Sigmoid colon (tissue), 6 donors: ENCODE measurements at regions not wholly inside any gene's neighbourhood (a gene's known extent, or its start where the extent isn't known, plus 50 kb on each side); places are given as distances from the start of the nearest gene placed in this dataset.

Experiments used
- DNase-seq: peaks from one replicate; pipeline ENCODE4 v3.0.0-alpha.2; 2019
- H3K27ac ChIP-seq, 4 donors: fragments of 200-600 bp; sonication (generic); one replicate each; pipeline ENCODE4 v1.5.1; 2016 to 2019; ENCODE audit warnings: mild to moderate bottlenecking in 1 of 4
- H3K27me3 ChIP-seq, 3 donors: fragments of 200-600 bp; sonication (generic); one replicate each; pipeline ENCODE4 v1.5.1; 2019; ENCODE audit warnings: mild to moderate bottlenecking in 1 of 3
- H3K36me3 ChIP-seq, 4 donors: fragments of 200-600 bp; sonication (generic); one replicate each; pipeline ENCODE4 v1.5.1; 2016 to 2019
- H3K4me1 ChIP-seq, 4 donors: fragments of 200-600 bp; sonication (generic); one replicate each; pipeline ENCODE4 v1.5.1; 2017 to 2019
- H3K4me3 ChIP-seq, 4 donors: fragments of 200-600 bp; sonication (generic); one replicate each; pipeline ENCODE4 v1.5.1; 2017 to 2019; ENCODE audit warnings: mild to moderate bottlenecking in 2 of 4, moderate library complexity in 1 of 4
- H3K9me3 ChIP-seq, 4 donors: fragments of 200-600 bp in 3 of 4; sonication (generic) in 3 of 4; one replicate each; pipeline versions ENCODE4 v1.5.1 to v1.6.1; 2013 to 2019
- EP300 ChIP-seq, 4 donors: sonication (generic); formaldehyde crosslinking; IDR thresholded peaks; one replicate each; pipeline ENCODE4 v1.6.1; 2017; ENCODE audit warnings: antibody characterized with exemption in 4 of 4
- POLR2A ChIP-seq, 2 donors: fragments of 450-650 bp; IDR thresholded peaks; one replicate each; pipeline ENCODE4 v1.6.1; 2016; ENCODE audit warnings: antibody characterized with exemption in 2 of 2, mild to moderate bottlenecking in 2 of 2, moderate library complexity in 2 of 2
- POLR2AphosphoS5 ChIP-seq, 4 donors: sonication (generic); formaldehyde crosslinking; IDR thresholded peaks; one replicate each; pipeline ENCODE4 v1.6.1; 2017; ENCODE audit warnings: antibody characterized with exemption in 4 of 4
- whole genome bisulfite sequencing, 2 donors: extraction: QIAGEN DNeasy Blood & Tissue Kit; methylation state at CpG; one replicate each; pipeline ENCODE4 v1.1.7; 2013; 5-methylcytosine and 5-hydroxymethylcytosine counted together
- intact Hi-C: fragments of 100-400 bp; cut with DNase I; formaldehyde crosslinking; loops from one replicate; pipeline ENCODE4 v1.15.1; 2023
- TF ChIP-seq, protein P1 (sequence below), 4 experiments: fragments of 450-650 bp in 3 of 4; fragments of 200-600 bp in 1 of 4; IDR thresholded peaks; one replicate each; pipeline ENCODE4 v1.5.1; 2016 to 2019; ENCODE audit warnings: antibody characterized with exemption in 4 of 4, mild to moderate bottlenecking in 3 of 4, moderate library complexity in 2 of 4
- donor health status: healthy with polysubstance abuse.
- donor health status: healthy.

DNA sequence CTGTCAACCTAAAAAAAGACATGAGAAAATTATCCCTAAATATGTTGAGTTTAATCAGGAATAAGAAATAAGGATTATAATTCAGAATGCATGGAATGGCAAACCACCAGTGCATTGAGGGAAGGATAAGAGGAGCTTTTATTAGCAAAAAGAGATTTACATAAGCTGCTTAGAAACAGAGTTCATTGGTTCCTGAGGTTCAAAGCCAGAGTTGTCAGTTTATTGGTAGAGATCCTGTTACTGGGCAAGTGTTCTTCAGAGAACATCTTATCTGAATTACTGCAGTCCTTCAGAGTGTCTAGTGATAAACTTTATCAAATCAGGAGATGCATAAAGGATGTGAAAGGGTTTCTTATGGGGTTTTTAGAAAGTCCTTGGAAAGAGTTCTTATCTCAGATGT, 76.0 kb upstream of the MEX3C start:
- H3K27me3 ChIP-seq: no peaks in the 10 kb centered on the region
- H3K4me1 ChIP-seq: peaks cover 0 to 5% (median 0%) of the 10 kb centered on the region in 4 donors
- TF ChIP-seq EP300 (IDR thresholded peaks at IDR 0.05) (no peak), POLR2A (IDR thresholded peaks at IDR 0.05) (no peak), POLR2AphosphoS5 (IDR thresholded peaks at IDR 0.05) (no peak)
- TF ChIP-seq, protein P1, sequence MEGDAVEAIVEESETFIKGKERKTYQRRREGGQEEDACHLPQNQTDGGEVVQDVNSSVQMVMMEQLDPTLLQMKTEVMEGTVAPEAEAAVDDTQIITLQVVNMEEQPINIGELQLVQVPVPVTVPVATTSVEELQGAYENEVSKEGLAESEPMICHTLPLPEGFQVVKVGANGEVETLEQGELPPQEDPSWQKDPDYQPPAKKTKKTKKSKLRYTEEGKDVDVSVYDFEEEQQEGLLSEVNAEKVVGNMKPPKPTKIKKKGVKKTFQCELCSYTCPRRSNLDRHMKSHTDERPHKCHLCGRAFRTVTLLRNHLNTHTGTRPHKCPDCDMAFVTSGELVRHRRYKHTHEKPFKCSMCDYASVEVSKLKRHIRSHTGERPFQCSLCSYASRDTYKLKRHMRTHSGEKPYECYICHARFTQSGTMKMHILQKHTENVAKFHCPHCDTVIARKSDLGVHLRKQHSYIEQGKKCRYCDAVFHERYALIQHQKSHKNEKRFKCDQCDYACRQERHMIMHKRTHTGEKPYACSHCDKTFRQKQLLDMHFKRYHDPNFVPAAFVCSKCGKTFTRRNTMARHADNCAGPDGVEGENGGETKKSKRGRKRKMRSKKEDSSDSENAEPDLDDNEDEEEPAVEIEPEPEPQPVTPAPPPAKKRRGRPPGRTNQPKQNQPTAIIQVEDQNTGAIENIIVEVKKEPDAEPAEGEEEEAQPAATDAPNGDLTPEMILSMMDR (IDR thresholded peaks at IDR 0.05): no peak
- DNase-seq: no peak
- no peak overlapping the region for H3K27ac ChIP-seq
- no peak overlapping the region for H3K4me3 ChIP-seq
- no peaks in the 10 kb centered on the region for H3K9me3 ChIP-seq
- intact Hi-C loops: no loop called here
- H3K36me3 ChIP-seq: no peaks in the 10 kb centered on the region

DNA sequence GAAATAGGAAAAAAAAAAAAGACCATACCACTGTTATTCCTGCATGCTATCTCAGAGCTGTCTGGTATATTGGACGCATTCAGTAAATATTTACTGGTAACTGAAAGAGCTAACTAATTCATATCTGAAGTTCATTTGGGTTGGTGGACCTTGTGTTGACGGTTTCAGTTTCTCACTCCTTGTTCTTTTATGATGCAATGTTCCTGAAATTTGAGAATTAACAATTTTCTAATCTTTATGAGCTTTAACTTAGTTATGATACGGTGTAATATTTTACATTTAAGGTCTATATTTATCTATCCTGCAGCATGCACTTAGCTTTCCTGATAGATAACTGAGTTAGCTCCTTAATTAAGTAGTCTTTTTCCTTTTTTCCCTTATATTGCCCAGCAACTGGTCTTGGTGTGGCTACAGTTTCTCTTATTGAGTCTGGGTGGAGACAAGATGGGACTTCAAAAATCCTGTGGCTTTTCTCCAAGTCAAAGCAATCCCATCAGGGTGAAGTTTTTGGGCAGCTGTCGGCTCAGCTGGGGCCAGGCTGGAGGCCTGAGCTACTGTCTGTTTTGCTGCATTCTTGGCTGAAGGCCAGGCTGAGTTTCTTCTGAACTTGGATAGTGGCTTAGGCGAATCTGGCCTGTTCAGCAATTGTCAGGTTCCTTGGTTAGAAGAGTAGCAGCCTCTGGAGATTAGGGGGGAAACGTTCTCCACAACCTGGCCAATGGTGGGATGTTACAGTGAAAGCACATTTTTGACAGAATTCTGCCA, 78.4 kb upstream of the MEX3C start:
- DNase-seq: no peak
- TF ChIP-seq POLR2A (IDR thresholded peaks at IDR 0.05) (no peak), EP300 (IDR thresholded peaks at IDR 0.05) (no peak), POLR2AphosphoS5 (IDR thresholded peaks at IDR 0.05) (no peak)
- TF ChIP-seq, protein P1 (IDR thresholded peaks at IDR 0.05): no peak
- H3K36me3 ChIP-seq: no peaks in the 10 kb centered on the region
- no peaks in the 10 kb centered on the region for H3K9me3 ChIP-seq
- H3K4me3 ChIP-seq: no peak overlapping the region
- peaks cover 0 to 5% (median 0%) of the 10 kb centered on the region in 4 donors for H3K4me1 ChIP-seq
- no peak overlapping the region for H3K27ac ChIP-seq
- H3K27me3 ChIP-seq: no peaks in the 10 kb centered on the region
- whole genome bisulfite sequencing, 2 donors: 52 to 68% methylated on average over 6 of the region's 6 CpGs
- intact Hi-C loops: no loop called here

DNA sequence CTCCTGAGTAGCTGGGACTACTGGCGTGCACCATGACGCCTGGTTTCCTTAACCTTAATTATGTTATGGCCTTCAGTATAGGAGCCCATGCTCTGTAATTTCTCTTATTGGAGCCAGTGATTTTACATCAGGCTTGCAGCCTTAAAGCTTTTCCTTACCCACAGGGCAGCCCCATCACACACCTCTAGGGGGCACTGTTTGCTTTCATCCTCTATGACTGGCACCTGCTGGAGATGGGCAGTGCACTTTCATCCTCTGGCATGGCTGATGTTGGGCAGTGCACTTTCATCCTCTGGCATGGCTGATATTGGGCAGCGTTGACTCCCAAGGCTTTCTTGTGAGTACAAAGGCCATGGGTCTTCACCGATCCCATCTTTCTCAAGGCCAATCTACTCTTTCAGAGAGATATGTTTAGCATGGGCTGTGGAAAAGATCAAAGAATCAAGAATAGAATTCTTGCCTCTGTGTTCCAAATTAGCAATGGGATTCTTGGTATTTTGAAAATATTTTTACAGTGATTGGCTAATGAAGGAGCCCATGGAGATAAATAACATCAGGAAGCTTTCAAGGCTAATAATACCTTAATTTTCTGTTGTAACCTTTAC, 80.7 kb upstream of the MEX3C start:
- 74 to 80% methylated on average over 4 of the region's 4 CpGs for WGBS, 2 donors
- Histone ChIP-seq H3K27ac (no peak overlapping the region), H3K9me3 (no peaks in the 10 kb centered on the region), H3K27me3 (no peaks in the 10 kb centered on the region), H3K4me3 (no peak overlapping the region), H3K36me3 (no peaks in the 10 kb centered on the region), H3K4me1 (peaks cover 0 to 5% (median 0%) of the 10 kb centered on the region in 4 donors)
- DNase-seq: no peak
- TF ChIP-seq EP300 (IDR thresholded peaks at IDR 0.05) (no peak), POLR2A (IDR thresholded peaks at IDR 0.05) (no peak), POLR2AphosphoS5 (IDR thresholded peaks at IDR 0.05) (no peak)
- TF ChIP-seq, protein P1 (IDR thresholded peaks at IDR 0.05): no peak
- intact Hi-C loops: no loop called here

DNA sequence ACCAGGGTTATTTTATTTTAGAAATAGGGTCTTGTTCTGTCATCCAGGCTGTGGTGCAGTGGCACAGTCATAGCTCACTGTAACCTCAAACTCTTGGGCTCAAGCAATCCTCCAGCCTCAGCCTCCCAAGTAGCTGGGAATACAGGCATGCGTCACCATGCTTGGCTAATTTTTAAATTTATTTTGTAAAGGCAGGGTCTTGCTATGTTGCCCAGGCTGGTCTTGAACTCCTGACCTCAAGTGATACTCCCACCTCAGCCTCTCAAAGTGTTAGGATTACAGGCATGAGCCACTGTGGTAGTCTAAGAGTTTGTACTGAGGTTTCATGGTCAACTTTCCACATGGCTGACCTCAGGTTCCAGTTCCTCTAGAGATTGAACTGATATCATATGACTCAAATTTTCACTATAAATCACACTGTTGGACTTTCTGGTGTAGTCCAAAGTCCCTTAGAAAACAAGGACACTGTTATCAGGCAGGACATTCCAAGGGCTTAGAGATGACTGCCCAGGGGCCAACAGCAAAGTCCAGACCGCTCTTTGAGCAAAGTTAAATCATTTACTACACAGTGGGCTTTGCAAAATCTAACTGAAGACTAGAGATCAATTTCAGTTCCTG, 82.0 kb upstream of the MEX3C start:
- TF ChIP-seq, protein P1 (IDR thresholded peaks at IDR 0.05): no peak
- TF ChIP-seq POLR2A (IDR thresholded peaks at IDR 0.05) (no peak), POLR2AphosphoS5 (IDR thresholded peaks at IDR 0.05) (no peak), EP300 (IDR thresholded peaks at IDR 0.05) (no peak)
- 75 to 89% methylated on average over 2 of the region's 2 CpGs for WGBS, 2 donors
- no peak overlapping the region for H3K27ac ChIP-seq
- no peak overlapping the region for H3K4me3 ChIP-seq
- H3K27me3 ChIP-seq: no peaks in the 10 kb centered on the region
- H3K4me1 ChIP-seq: peaks cover 0 to 5% (median 0%) of the 10 kb centered on the region in 4 donors
- DNase-seq: no peak
- H3K36me3 ChIP-seq: no peaks in the 10 kb centered on the region
- no peaks in the 10 kb centered on the region for H3K9me3 ChIP-seq
- intact Hi-C loops: no loop called here
